COR-L47 (cell line): ENCODE measurements at regions not wholly inside any gene's neighbourhood (a gene's known extent, or its start where the extent isn't known, plus 50 kb on each side); places are given as distances from the start of the nearest gene placed in this dataset.
"Not testable (repeated sequence)": the region's sequence is repeated elsewhere in the genome, so short reads cannot be mapped to it uniquely, and the experiment has no call there.

Experiments
- DNase-seq: peaks from one replicate; lab custom pipeline; 2025; lab: John Stamatoyannopoulos, UW

- peak; percentile 22 for DNase-seq
Measured at GRCh38 chr13:22757530-22758120, 423.2 kb upstream of the SGCG start.

GRCh38 chr13:22758245-22758644 lies 422.5 kb upstream of the SGCG start:
- no peak for DNase-seq

GRCh38 chr13:22761709-22762108 lies 419.1 kb upstream of the SGCG start:
- no peak for DNase-seq

- DNase-seq: no peak
Measured at GRCh38 chr13:22765547-22765946, 415.2 kb upstream of the SGCG start.

GRCh38 chr13:22770891-22771290 lies 409.9 kb upstream of the SGCG start:
- DNase-seq: no peak

GRCh38 chr13:22773465-22773864 lies 407.3 kb upstream of the SGCG start:
- no peak for DNase-seq

GRCh38 chr13:22776394-22777186 lies 404.2 kb upstream of the SGCG start:
- no peak for DNase-seq

- DNase-seq: no peak
Measured at GRCh38 chr13:22777207-22777606, 403.6 kb upstream of the SGCG start.

GRCh38 chr13:22789027-22789593 lies 391.7 kb upstream of the SGCG start:
- no peak for DNase-seq

- no peak for DNase-seq
Measured at GRCh38 chr13:22789916-22790315, 390.9 kb upstream of the SGCG start.

- no peak for DNase-seq
Measured at GRCh38 chr13:22793598-22794134, 387.1 kb upstream of the SGCG start.

GRCh38 chr13:22800526-22801401 lies 380.0 kb upstream of the SGCG start:
- no peak for DNase-seq

GRCh38 chr13:22801402-22802003 lies 379.3 kb upstream of the SGCG start:
- peak; percentile 14 for DNase-seq

- peak; percentile 14 for DNase-seq
Measured at GRCh38 chr13:22812793-22813192, 368.0 kb upstream of the SGCG start.

- DNase-seq: not testable (repeated sequence)
Measured at GRCh38 chr13:22813531-22814377, 367.0 kb upstream of the SGCG start.

- DNase-seq: not testable (repeated sequence)
Measured at GRCh38 chr13:22814433-22814832, 366.3 kb upstream of the SGCG start.

GRCh38 chr13:22821589-22821988 lies 359.2 kb upstream of the SGCG start:
- no peak for DNase-seq

GRCh38 chr13:22825186-22825585 lies 355.6 kb upstream of the SGCG start:
- DNase-seq: no peak

- DNase-seq: no peak
Measured at GRCh38 chr13:22828081-22828480, 352.7 kb upstream of the SGCG start.

- DNase-seq: no peak
Measured at GRCh38 chr13:22836475-22836874, 344.3 kb upstream of the SGCG start.
